M059J (cell line): ENCODE measurements at regions not wholly inside any gene's neighbourhood (a gene's known extent, or its start where the extent isn't known, plus 50 kb on each side); places are given as distances from the start of the nearest gene placed in this dataset.
"Not testable (repeated sequence)": the region's sequence is repeated elsewhere in the genome, so short reads cannot be mapped to it uniquely, and the experiment has no call there.

ENCODE experiments used
- DNase-seq: peaks from one replicate; pipeline ENCODE4 v3.0.0-alpha.2; 2012; ENCODE audit warnings: low read depth

- no peak for DNase-seq
Measured at GRCh38 chr9:81814401-81814793, 113.8 kb upstream of the SPATA31D4 start.

- DNase-seq = peak; percentile 49
Measured at GRCh38 chr9:81814794-81815464, 113.3 kb upstream of the SPATA31D4 start.

GRCh38 chr9:81815781-81816180 is 112.4 kb upstream of the SPATA31D4 start:
- DNase-seq = no peak

- DNase-seq = no peak
Measured at GRCh38 chr9:81819155-81819554, 109.1 kb upstream of the SPATA31D4 start.

GRCh38 chr9:81819859-81820546 is 108.2 kb upstream of the SPATA31D4 start:
- no peak for DNase-seq

- no peak for DNase-seq
Measured at GRCh38 chr9:81822301-81822865, 105.8 kb upstream of the SPATA31D4 start.

- DNase-seq = peak; percentile 37
Measured at GRCh38 chr9:81822967-81823366, 105.3 kb upstream of the SPATA31D4 start.

- peak; percentile 33 for DNase-seq
Measured at GRCh38 chr9:81823672-81824554, 104.3 kb upstream of the SPATA31D4 start.

- DNase-seq = peak; percentile 70
Measured at GRCh38 chr9:81824802-81825730, 103.2 kb upstream of the SPATA31D4 start.

- DNase-seq = peak; percentile 84
Measured at GRCh38 chr9:81825846-81826516, 102.2 kb upstream of the SPATA31D4 start.

GRCh38 chr9:81826517-81826906 is 101.7 kb upstream of the SPATA31D4 start:
- no peak for DNase-seq

- DNase-seq = peak; percentile 74
Measured at GRCh38 chr9:81827616-81828296, 100.5 kb upstream of the SPATA31D4 start.

- no peak for DNase-seq
Measured at GRCh38 chr9:81829195-81829882, 98.9 kb upstream of the SPATA31D4 start.

- not testable (repeated sequence) for DNase-seq
Measured at GRCh38 chr9:81830431-81830830, 97.8 kb upstream of the SPATA31D4 start.

GRCh38 chr9:81832571-81833285 is 95.5 kb upstream of the SPATA31D4 start:
- DNase-seq = peak; percentile 71

- DNase-seq = peak; percentile 89
Measured at GRCh38 chr9:81833563-81834345, 94.5 kb upstream of the SPATA31D4 start.

- no peak for DNase-seq
Measured at GRCh38 chr9:81841333-81841732, 86.9 kb upstream of the SPATA31D4 start.

GRCh38 chr9:81844131-81844567 is 84.1 kb upstream of the SPATA31D4 start:
- peak; percentile 60 for DNase-seq
